SK-N-SH treated with all-trans-retinoic acid at 6 μM for 48 hours (cell line): ENCODE measurements at regions not wholly inside any gene's neighbourhood (a gene's known extent, or its start where the extent isn't known, plus 50 kb on each side); places are given as distances from the start of the nearest gene placed in this dataset.

Experiments
- SNAI2 ChIP-seq: fragments of 250-450 bp; sonication (Bioruptor Pico); IDR thresholded peaks from 2 replicates; pipeline ENCODE4 v1.5.0; 2020; ENCODE audit warnings: mild to moderate bottlenecking, moderate library complexity
- TF ChIP-seq, protein P1 (sequence below): fragments of 250-450 bp; sonication (Bioruptor Pico); IDR thresholded peaks from 2 replicates; pipeline ENCODE4 v1.5.1; 2020; ENCODE audit warnings: low read depth, mild to moderate bottlenecking, moderate library complexity
- TF ChIP-seq, protein P2 (sequence below): fragments of 250-450 bp; sonication (Bioruptor Pico); IDR thresholded peaks from 2 replicates; pipeline ENCODE4 v1.5.1; 2021; ENCODE audit warnings: mild to moderate bottlenecking, moderate library complexity

DNA sequence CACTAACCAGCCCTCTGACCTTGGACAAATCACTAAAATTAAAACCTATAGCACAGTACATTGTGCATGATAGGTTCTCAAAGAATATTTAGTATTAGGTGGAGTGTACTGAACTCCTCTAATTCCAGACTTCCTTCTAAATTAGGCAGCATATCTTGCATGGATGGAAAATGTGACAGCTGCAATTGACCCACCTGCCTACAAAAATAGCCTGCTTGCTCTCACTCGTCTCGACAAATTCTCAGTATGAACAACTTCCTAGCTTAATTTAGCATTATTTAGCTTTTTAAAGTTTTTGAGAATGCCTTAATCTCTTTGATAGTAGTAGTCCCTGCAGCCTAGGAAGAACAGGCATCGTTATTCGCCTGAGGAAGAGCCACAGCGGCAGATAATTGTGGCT lies 482.0 kb downstream of the PIK3C3 start:
- TF ChIP-seq, protein P1, sequence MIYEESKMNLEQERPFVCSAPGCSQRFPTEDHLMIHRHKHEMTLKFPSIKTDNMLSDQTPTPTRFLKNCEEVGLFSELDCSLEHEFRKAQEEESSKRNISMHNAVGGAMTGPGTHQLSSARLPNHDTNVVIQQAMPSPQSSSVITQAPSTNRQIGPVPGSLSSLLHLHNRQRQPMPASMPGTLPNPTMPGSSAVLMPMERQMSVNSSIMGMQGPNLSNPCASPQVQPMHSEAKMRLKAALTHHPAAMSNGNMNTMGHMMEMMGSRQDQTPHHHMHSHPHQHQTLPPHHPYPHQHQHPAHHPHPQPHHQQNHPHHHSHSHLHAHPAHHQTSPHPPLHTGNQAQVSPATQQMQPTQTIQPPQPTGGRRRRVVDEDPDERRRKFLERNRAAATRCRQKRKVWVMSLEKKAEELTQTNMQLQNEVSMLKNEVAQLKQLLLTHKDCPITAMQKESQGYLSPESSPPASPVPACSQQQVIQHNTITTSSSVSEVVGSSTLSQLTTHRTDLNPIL (CRISPR knock-in tag), result no peak
- TF ChIP-seq, protein P2, sequence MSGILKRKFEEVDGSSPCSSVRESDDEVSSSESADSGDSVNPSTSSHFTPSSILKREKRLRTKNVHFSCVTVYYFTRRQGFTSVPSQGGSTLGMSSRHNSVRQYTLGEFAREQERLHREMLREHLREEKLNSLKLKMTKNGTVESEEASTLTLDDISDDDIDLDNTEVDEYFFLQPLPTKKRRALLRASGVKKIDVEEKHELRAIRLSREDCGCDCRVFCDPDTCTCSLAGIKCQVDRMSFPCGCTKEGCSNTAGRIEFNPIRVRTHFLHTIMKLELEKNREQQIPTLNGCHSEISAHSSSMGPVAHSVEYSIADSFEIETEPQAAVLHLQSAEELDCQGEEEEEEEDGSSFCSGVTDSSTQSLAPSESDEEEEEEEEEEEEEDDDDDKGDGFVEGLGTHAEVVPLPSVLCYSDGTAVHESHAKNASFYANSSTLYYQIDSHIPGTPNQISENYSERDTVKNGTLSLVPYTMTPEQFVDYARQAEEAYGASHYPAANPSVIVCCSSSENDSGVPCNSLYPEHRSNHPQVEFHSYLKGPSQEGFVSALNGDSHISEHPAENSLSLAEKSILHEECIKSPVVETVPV (CRISPR knock-in tag), result no peak
- TF ChIP-seq SNAI2 (CRISPR knock-in tag), result no peak
